ENCODE measurements at regions not wholly inside any gene's neighbourhood (a gene's known extent, or its start where the extent isn't known, plus 50 kb on each side); places are given as distances from the start of the nearest gene placed in this dataset.
A peak's percentile ranks its signal among the peaks of the same experiment; 100 is the strongest.
"Not testable (repeated sequence)": the region's sequence is repeated elsewhere in the genome, so short reads cannot be mapped to it uniquely, and the experiment has no call there.

GRCh38 chr1:194062962-194063361 lies 876.5 kb upstream of the B3GALT2 start:
- DNase-seq (ENCODE audit: low spot score) = no peak

GRCh38 chr1:194062526-194062925 lies 876.1 kb upstream of the B3GALT2 start:
- DNase-seq (ENCODE audit: low spot score) = no peak

- no peak for DNase-seq (ENCODE audit: low spot score)
These were observed 874.1 kb upstream of the B3GALT2 start for GRCh38 chr1:194060481-194060880.

- DNase-seq (ENCODE audit: low spot score) = not testable (repeated sequence)
These were observed 871.9 kb upstream of the B3GALT2 start for GRCh38 chr1:194058268-194058667.

GRCh38 chr1:194056169-194056568 lies 869.8 kb upstream of the B3GALT2 start:
- DNase-seq (ENCODE audit: low spot score) = no peak

- DNase-seq (ENCODE audit: low spot score) = no peak
These were observed 869.1 kb upstream of the B3GALT2 start for GRCh38 chr1:194055536-194055935.

- no peak for DNase-seq (ENCODE audit: low spot score)
These were observed 866.3 kb upstream of the B3GALT2 start for GRCh38 chr1:194052514-194053338.

GRCh38 chr1:194047921-194048320 lies 861.5 kb upstream of the B3GALT2 start:
- DNase-seq (ENCODE audit: low spot score) = no peak

GRCh38 chr1:194047206-194047605 lies 860.8 kb upstream of the B3GALT2 start:
- no peak for DNase-seq (ENCODE audit: low spot score)

- no peak for DNase-seq (ENCODE audit: low spot score)
These were observed 859.0 kb upstream of the B3GALT2 start for GRCh38 chr1:194045416-194045815.

GRCh38 chr1:194044892-194045291 lies 858.5 kb upstream of the B3GALT2 start:
- DNase-seq (ENCODE audit: low spot score) = no peak

- DNase-seq (ENCODE audit: low spot score) = no peak
These were observed 857.8 kb upstream of the B3GALT2 start for GRCh38 chr1:194043984-194044755.

GRCh38 chr1:194042736-194043135 lies 856.3 kb upstream of the B3GALT2 start:
- no peak for DNase-seq (ENCODE audit: low spot score)

GRCh38 chr1:194040496-194040895 lies 854.1 kb upstream of the B3GALT2 start:
- DNase-seq (ENCODE audit: low spot score) = no peak

- no peak for DNase-seq (ENCODE audit: low spot score)
These were observed 853.2 kb upstream of the B3GALT2 start for GRCh38 chr1:194039578-194039977.

GRCh38 chr1:194033646-194034045 lies 847.2 kb upstream of the B3GALT2 start:
- DNase-seq (ENCODE audit: low spot score) = no peak

GRCh38 chr1:194028002-194028401 lies 841.6 kb upstream of the B3GALT2 start:
- DNase-seq (ENCODE audit: low spot score) = no peak

GRCh38 chr1:194026422-194026821 lies 840.0 kb upstream of the B3GALT2 start:
- no peak for DNase-seq (ENCODE audit: low spot score)

GRCh38 chr1:194024659-194025058 lies 838.2 kb upstream of the B3GALT2 start:
- DNase-seq (ENCODE audit: low spot score) = peak; percentile 5

GRCh38 chr1:194014014-194014413 lies 827.6 kb upstream of the B3GALT2 start:
- DNase-seq (ENCODE audit: low spot score) = no peak

GRCh38 chr1:194013561-194013960 lies 827.1 kb upstream of the B3GALT2 start:
- no peak for DNase-seq (ENCODE audit: low spot score)

GRCh38 chr1:194004146-194004545 lies 817.7 kb upstream of the B3GALT2 start:
- no peak for DNase-seq (ENCODE audit: low spot score)

GRCh38 chr1:194001726-194002350 lies 815.4 kb upstream of the B3GALT2 start:
- not testable (repeated sequence) for DNase-seq (ENCODE audit: low spot score)

Measured in cerebellar cortex (tissue), 1 donor.